Activated CD4-positive, alpha-beta T cell treated with anti-CD3 and anti-CD28 coated beads for 24 hours (primary cell): ENCODE measurements at regions not wholly inside any gene's neighbourhood (a gene's known extent, or its start where the extent isn't known, plus 50 kb on each side); places are given as distances from the start of the nearest gene placed in this dataset.

Experiments used
- DNase-seq, 2 donors: peaks; one replicate each; pipeline ENCODE4 v3.0.0-alpha.2; 2020; ENCODE audit warnings: low read depth in 2 of 2

DNA sequence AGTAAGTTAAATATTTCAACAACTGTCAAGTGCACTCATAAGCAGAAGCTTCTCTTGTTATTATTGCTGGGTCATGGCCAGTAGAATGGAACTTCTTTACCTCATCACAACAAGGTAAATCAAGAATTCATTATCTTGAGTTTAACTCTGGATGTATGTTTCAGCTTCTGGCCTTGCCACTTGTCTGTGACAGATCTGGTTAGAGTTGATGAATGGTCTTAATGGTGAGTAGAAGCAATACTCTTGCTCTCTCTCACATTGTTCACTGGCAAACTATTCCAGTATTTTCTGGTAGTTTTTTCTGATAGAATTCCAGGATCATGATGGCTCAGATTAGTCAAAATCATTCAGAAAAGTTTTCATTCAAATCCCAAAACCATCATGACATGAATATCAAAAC lies 51.3 kb upstream of the NR4A2 start:
- DNase-seq: no peak

GRCh38 chr2:156385242-156385641 lies 50.9 kb upstream of the GPD2 start:
- DNase-seq: peak in 1 of 2 donors; percentile 3
